IMR-90 (cell line): ENCODE measurements at regions not wholly inside any gene's neighbourhood (a gene's known extent, or its start where the extent isn't known, plus 50 kb on each side); places are given as distances from the start of the nearest gene placed in this dataset.
"Not testable (repeated sequence)": the region's sequence is repeated elsewhere in the genome, so short reads cannot be mapped to it uniquely, and the experiment has no call there.

Experiments used
- ATAC-seq: fragments of 200-7000 bp; cut with Tn5 transposase; 2 replicates; pipeline ENCODE4 v1.9.1; 2020; ENCODE audit warnings: low read depth, mild to moderate bottlenecking, moderate library complexity
- BruUV-seq: library from RNA; stranded (reverse); fragments of 400-500 nt; replicated peaks from 2 replicates; lab custom pipeline; 2021; lab: Mats Ljungman, UMichigan
- CTCF ChIA-PET: fragments of 300-600 bp; formaldehyde crosslinking; extraction: SDS; loops from one replicate; lab custom pipeline; 2021; ENCODE audit warnings: antibody characterized with exemption; lab: Yijun Ruan, JAX
- POLR2A ChIA-PET: fragments of 300-600 bp; sonication (Branson Sonifier 250); formaldehyde crosslinking; loops from one replicate; lab custom pipeline; 2022; ENCODE audit warnings: antibody characterized with exemption; ENCODE audit not compliant: unreplicated experiment; lab: Charles Lee
- DNase-seq: peaks from one replicate; pipeline ENCODE4 v3.0.0; 2013
- H2AFZ ChIP-seq: replicated peaks from 2 replicates; pipeline ENCODE3; 2013; ENCODE audit warnings: low read length, mild to moderate bottlenecking; ENCODE audit not compliant: poor library complexity
- H2AK5ac ChIP-seq: 2 replicates; pipeline ENCODE4 v1.6.1; 2013; ENCODE audit warnings: low read depth, low read length, inconsistent platforms
- H2AK9ac ChIP-seq: replicated peaks from 2 replicates; pipeline ENCODE3; 2013; ENCODE audit warnings: mild to moderate bottlenecking, low read depth, low read length, moderate library complexity; ENCODE audit not compliant: poor library complexity
- H2BK120ac ChIP-seq: 2 replicates; pipeline ENCODE4 v1.6.1; 2013; ENCODE audit warnings: low read depth, low read length, inconsistent platforms
- H2BK15ac ChIP-seq: 3 replicates; pipeline ENCODE4 v1.6.1; 2013; ENCODE audit warnings: low read depth, low read length, inconsistent platforms
- H2BK20ac ChIP-seq: 2 replicates; pipeline ENCODE4 v1.6.1; 2013; ENCODE audit warnings: low read depth, mild to moderate bottlenecking, inconsistent platforms, low read length, moderate library complexity
- H2BK5ac ChIP-seq: 2 replicates; pipeline ENCODE4 v1.6.1; 2013; ENCODE audit warnings: mild to moderate bottlenecking, low read depth, low read length, inconsistent platforms; ENCODE audit not compliant: poor library complexity, severe bottlenecking
- H3K14ac ChIP-seq: replicated peaks from 2 replicates; pipeline ENCODE4 v1.6.1; 2013; ENCODE audit warnings: low read depth, low read length, inconsistent platforms
- H3K18ac ChIP-seq: 2 replicates; pipeline ENCODE4 v1.6.1; 2013; ENCODE audit warnings: low read depth, low read length, control low read depth
- H3K23ac ChIP-seq: 2 replicates; pipeline ENCODE4 v1.6.1; 2013; ENCODE audit warnings: low read depth, low read length, inconsistent platforms
- H3K27ac ChIP-seq: 2 replicates; pipeline ENCODE4 v1.5.1; 2013; ENCODE audit warnings: mild to moderate bottlenecking, control low read depth, low read length; ENCODE audit not compliant: insufficient read depth
- H3K27me3 ChIP-seq: 2 replicates; pipeline ENCODE4 v1.6.1; 2013; ENCODE audit warnings: low read length; ENCODE audit not compliant: control insufficient read depth, insufficient read depth
- H3K36me3 ChIP-seq: 2 replicates; pipeline ENCODE4 v1.6.1; 2013; ENCODE audit warnings: low read length, mixed read lengths; ENCODE audit not compliant: control insufficient read depth, insufficient read depth
- H3K4ac ChIP-seq: 2 replicates; pipeline ENCODE4 v1.6.1; 2013; ENCODE audit warnings: low read depth, low read length, inconsistent platforms
- H3K4me1 ChIP-seq: 2 replicates; pipeline ENCODE4 v1.6.1; 2013; ENCODE audit warnings: low read length, mixed read lengths; ENCODE audit not compliant: control insufficient read depth, insufficient read depth
- H3K4me2 ChIP-seq: 2 replicates; pipeline ENCODE4 v1.6.1; 2013; ENCODE audit warnings: low read depth, mild to moderate bottlenecking, control low read depth, low read length, moderate library complexity
- H3K4me3 ChIP-seq: 2 replicates; pipeline ENCODE4 v1.5.1; 2013; ENCODE audit warnings: low read depth, mild to moderate bottlenecking, control low read depth, low read length, moderate library complexity; ENCODE audit not compliant: insufficient read depth
- H3K56ac ChIP-seq: 2 replicates; pipeline ENCODE4 v1.6.1; 2013; ENCODE audit warnings: low read length, inconsistent platforms; ENCODE audit not compliant: insufficient read depth; ENCODE audit errors: extremely low read depth
- H3K79me1 ChIP-seq, 2 experiments: 2 replicates each; pipeline ENCODE4 v1.6.1; 2013; ENCODE audit warnings: low read length in 2 of 2, inconsistent platforms in 1 of 2, low read depth in 1 of 2
- H3K9ac ChIP-seq: 2 replicates; pipeline ENCODE4 v1.6.1; 2013; ENCODE audit warnings: low read depth, low read length, control low read depth
- H3K9me1 ChIP-seq: 2 replicates; pipeline ENCODE4 v1.6.1; 2013; ENCODE audit warnings: low read length, inconsistent platforms; ENCODE audit not compliant: insufficient read depth
- H3K9me3 ChIP-seq: 2 replicates; pipeline ENCODE4 v1.6.1; 2013; ENCODE audit warnings: low read length; ENCODE audit not compliant: control insufficient read depth, insufficient read depth
- H4K20me1 ChIP-seq: 2 replicates; pipeline ENCODE4 v1.6.1; 2013; ENCODE audit warnings: low read length, inconsistent platforms; ENCODE audit not compliant: insufficient read depth
- H4K5ac ChIP-seq: 2 replicates; pipeline ENCODE4 v1.6.1; 2013; ENCODE audit warnings: mild to moderate bottlenecking, low read depth, low read length, control low read depth
- H4K8ac ChIP-seq, 2 experiments: 2 replicates each; pipeline ENCODE4 v1.6.1; 2013; ENCODE audit warnings: low read depth in 2 of 2, low read length in 2 of 2, control low read depth in 1 of 2, inconsistent platforms in 1 of 2
- H4K91ac ChIP-seq: 2 replicates; pipeline ENCODE4 v1.6.1; 2013; ENCODE audit warnings: low read depth, low read length, inconsistent platforms; ENCODE audit not compliant: insufficient read depth
- WGBS, 2 experiments: methylation state at CpG; one replicate each; pipeline versions ENCODE4 v1.1.5 to v1.1.7; 2013; ENCODE audit warnings: missing lambda C conversion rate in 2 of 2; ENCODE audit not compliant: insufficient read length in 1 of 2; ENCODE audit errors: extremely low coverage in 2 of 2; 5-methylcytosine and 5-hydroxymethylcytosine counted together
- dilution Hi-C: fragments of 300-500 bp; cut with HindIII; formaldehyde crosslinking; loops from one replicate; pipeline ENCODE4 v1.14.3; 2018; ENCODE audit warnings: low sequenced_read_pairs; ENCODE audit not compliant: unreplicated experiment
- in situ Hi-C: fragments of 300-500 bp; cut with MboI; formaldehyde crosslinking; loops from 3 replicates; pipeline ENCODE4 v1.14.3; 2019; ENCODE audit warnings: low sequenced_read_pairs, inconsistent platforms, mixed read lengths
- intact Hi-C: fragments of 100-400 bp; cut with micrococcal nuclease; formaldehyde crosslinking; loops from 2 replicates; pipeline ENCODE4 v1.10.0; 2022

GRCh38 chr16:88230276-88230966 is 152.3 kb upstream of the ZNF469 start:
- peaks cover 13% of the 10 kb centered on the region for H3K4me1 ChIP-seq
- H2BK120ac ChIP-seq, H3K18ac ChIP-seq, H2BK15ac ChIP-seq, H3K27ac ChIP-seq, H2AFZ ChIP-seq, POLR2A ChIA-PET, H4K8ac ChIP-seq, intact Hi-C loops, H4K20me1 ChIP-seq, H3K4ac ChIP-seq, H3K56ac ChIP-seq, ATAC-seq, CTCF ChIA-PET, H3K23ac ChIP-seq, H3K9me1 ChIP-seq, H4K5ac ChIP-seq, DNase-seq, H3K4me2 ChIP-seq, in situ Hi-C loops, H3K79me1 ChIP-seq, BruUV-seq, H2AK9ac ChIP-seq, dilution Hi-C loops, H3K9me3 ChIP-seq, H2BK5ac ChIP-seq, H3K36me3 ChIP-seq, H3K14ac ChIP-seq, H4K91ac ChIP-seq, H3K4me3 ChIP-seq, H2AK5ac ChIP-seq, H3K27me3 ChIP-seq, H2BK20ac ChIP-seq, H3K9ac ChIP-seq: not testable (repeated sequence)
- WGBS, 2 experiments = 94% methylated on average over 3 of the region's 24 CpGs; no CpG with 5 or more reads in 1 of the 2 experiments

DNA sequence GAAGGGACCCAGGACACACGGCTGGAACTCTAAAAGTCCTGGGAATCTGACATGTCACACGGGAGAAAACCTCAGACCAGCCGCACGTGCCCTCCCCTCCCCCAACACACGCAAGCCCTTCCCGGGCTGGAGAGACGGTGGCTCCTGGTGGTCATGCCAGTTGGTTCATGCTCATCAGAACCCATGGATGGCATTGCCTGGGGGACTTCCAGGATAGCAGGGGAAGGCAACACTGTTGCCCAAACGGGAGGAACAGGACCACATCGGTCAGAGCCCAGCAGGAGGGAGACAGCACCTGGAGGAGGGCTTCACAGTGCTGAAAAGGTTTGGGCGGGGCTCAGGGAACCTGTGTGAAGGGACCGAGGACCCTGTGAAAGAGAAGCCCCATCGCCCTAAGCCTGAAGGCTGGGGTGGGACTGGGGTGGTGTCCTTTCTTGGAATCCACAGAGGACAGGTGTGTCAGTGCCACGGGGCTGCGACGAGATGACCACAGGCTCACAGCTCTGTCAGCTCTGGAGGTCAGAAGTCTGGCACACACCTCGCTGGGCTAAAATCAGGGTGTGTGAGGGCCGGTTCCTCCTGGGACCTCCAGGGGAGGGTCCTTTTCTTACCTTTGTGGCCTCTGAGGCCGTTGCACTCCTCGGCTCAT is 151.7 kb upstream of the ZNF469 start:
- H2BK120ac ChIP-seq, H2BK20ac ChIP-seq, H2BK15ac ChIP-seq, in situ Hi-C loops, H3K27ac ChIP-seq, H2BK5ac ChIP-seq, BruUV-seq, H2AFZ ChIP-seq, CTCF ChIA-PET, H2AK9ac ChIP-seq, H4K20me1 ChIP-seq, H3K4ac ChIP-seq, H3K4me3 ChIP-seq, H4K8ac ChIP-seq, H3K9me1 ChIP-seq, H4K5ac ChIP-seq, ATAC-seq, DNase-seq, H3K4me2 ChIP-seq, H3K9ac ChIP-seq, dilution Hi-C loops, H3K56ac ChIP-seq, H3K14ac ChIP-seq, H3K9me3 ChIP-seq, H3K23ac ChIP-seq, H3K36me3 ChIP-seq, H3K27me3 ChIP-seq, H3K18ac ChIP-seq, intact Hi-C loops, POLR2A ChIA-PET: not testable (repeated sequence)
- 100% methylated on average over 2 of the region's 19 CpGs; no CpG with 5 or more reads in 1 of the 2 experiments for WGBS, 2 experiments
- Histone ChIP-seq H2AK5ac (peak overlapping the region; percentile 59), H3K4me1 (peaks cover 18% of the 10 kb centered on the region), H3K79me1 (peaks cover 8 to 12% of the 10 kb centered on the region in 2 experiments; a peak in 3 of 4 replicates), H4K91ac (0 out of 2 replicates have a peak overlapping the region, but pooled peaks have one; percentile 37)
